Stomach (tissue), 4 donors: ENCODE measurements at regions not wholly inside any gene's neighbourhood (a gene's known extent, or its start where the extent isn't known, plus 50 kb on each side); places are given as distances from the start of the nearest gene placed in this dataset.

Source experiments
- EP300 ChIP-seq: sonication (generic); formaldehyde crosslinking; IDR thresholded peaks from one replicate; pipeline ENCODE4 v1.6.1; 2017; ENCODE audit warnings: antibody characterized with exemption
- POLR2A ChIP-seq, 4 donors: fragments of 450-650 bp; IDR thresholded peaks; one replicate each; pipeline ENCODE4 v1.6.1; 2016; ENCODE audit warnings: antibody characterized with exemption in 4 of 4, control low read depth in 2 of 4, mild to moderate bottlenecking in 1 of 4, moderate library complexity in 1 of 4
- POLR2AphosphoS5 ChIP-seq, 3 donors: sonication (generic); formaldehyde crosslinking; IDR thresholded peaks; one replicate each; pipeline ENCODE4 v1.6.1; 2016; ENCODE audit warnings: antibody characterized with exemption in 3 of 3
- TF ChIP-seq, protein P1 (sequence below), 7 experiments: fragments of 450-650 bp in 4 of 7; fragments of 200-600 bp in 3 of 7; sonication (generic) in 3 of 7; IDR thresholded peaks; one replicate each; pipeline ENCODE4 v1.5.1; 2016 to 2019; ENCODE audit warnings: antibody characterized with exemption in 7 of 7, control low read depth in 2 of 7, mild to moderate bottlenecking in 1 of 7

DNA sequence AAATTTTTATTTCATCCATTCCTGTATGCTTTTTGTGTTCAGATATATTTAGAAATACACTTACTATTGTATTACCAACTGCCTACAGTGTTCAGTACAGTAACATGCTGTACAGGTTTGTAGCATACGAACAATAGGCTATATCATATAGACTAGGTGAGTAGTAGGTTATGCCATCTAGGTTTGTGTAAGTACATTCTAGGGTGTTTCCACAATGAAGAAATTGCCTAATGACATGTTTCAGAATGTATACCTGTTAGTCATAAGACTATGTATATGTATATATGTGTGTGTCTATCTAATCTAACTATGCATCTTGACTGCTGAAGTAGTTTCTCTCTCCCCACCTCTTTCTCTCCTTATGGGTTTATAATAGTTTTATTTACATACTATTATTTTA lies 51.5 kb upstream of the BTC start:
- TF ChIP-seq, protein P1, sequence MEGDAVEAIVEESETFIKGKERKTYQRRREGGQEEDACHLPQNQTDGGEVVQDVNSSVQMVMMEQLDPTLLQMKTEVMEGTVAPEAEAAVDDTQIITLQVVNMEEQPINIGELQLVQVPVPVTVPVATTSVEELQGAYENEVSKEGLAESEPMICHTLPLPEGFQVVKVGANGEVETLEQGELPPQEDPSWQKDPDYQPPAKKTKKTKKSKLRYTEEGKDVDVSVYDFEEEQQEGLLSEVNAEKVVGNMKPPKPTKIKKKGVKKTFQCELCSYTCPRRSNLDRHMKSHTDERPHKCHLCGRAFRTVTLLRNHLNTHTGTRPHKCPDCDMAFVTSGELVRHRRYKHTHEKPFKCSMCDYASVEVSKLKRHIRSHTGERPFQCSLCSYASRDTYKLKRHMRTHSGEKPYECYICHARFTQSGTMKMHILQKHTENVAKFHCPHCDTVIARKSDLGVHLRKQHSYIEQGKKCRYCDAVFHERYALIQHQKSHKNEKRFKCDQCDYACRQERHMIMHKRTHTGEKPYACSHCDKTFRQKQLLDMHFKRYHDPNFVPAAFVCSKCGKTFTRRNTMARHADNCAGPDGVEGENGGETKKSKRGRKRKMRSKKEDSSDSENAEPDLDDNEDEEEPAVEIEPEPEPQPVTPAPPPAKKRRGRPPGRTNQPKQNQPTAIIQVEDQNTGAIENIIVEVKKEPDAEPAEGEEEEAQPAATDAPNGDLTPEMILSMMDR (IDR thresholded peaks at IDR 0.05): no peak
- TF ChIP-seq POLR2AphosphoS5 (IDR thresholded peaks at IDR 0.05) (no peak), EP300 (no peak), POLR2A (IDR thresholded peaks at IDR 0.05) (no peak)
